Large intestine (tissue), 3 donors: ENCODE measurements at regions not wholly inside any gene's neighbourhood (a gene's known extent, or its start where the extent isn't known, plus 50 kb on each side); places are given as distances from the start of the nearest gene placed in this dataset.

ENCODE experiments used
- DNase-seq, 2 donors: peaks; one replicate each; pipeline versions ENCODE4 v3.0.0 to v3.0.0-alpha.2; 2013
- H3K27ac ChIP-seq: one replicate; pipeline ENCODE4 v1.5.1; 2013; ENCODE audit warnings: low read length
- H3K27me3 ChIP-seq: 2 replicates; pipeline ENCODE4 v1.6.1; 2013; ENCODE audit warnings: low read length; ENCODE audit not compliant: control insufficient read depth, insufficient read depth
- H3K36me3 ChIP-seq: 2 replicates; pipeline ENCODE4 v1.6.1; 2013; ENCODE audit warnings: low read length; ENCODE audit not compliant: control insufficient read depth, insufficient read depth
- H3K4me1 ChIP-seq: one replicate; pipeline ENCODE4 v1.6.1; 2013; ENCODE audit warnings: low read length; ENCODE audit not compliant: control insufficient read depth, insufficient read depth
- H3K4me3 ChIP-seq: one replicate; pipeline ENCODE4 v1.5.1; 2013; ENCODE audit warnings: low read length
- H3K9me3 ChIP-seq: one replicate; pipeline ENCODE4 v1.6.1; 2013; ENCODE audit warnings: mild to moderate bottlenecking, low read depth, low read length, moderate library complexity; ENCODE audit not compliant: control insufficient read depth
- WGBS: methylation state at CpG from one replicate; pipeline ENCODE4 v1.1.5; 2013; ENCODE audit warnings: low lambda C conversion rate; ENCODE audit not compliant: insufficient coverage; 5-methylcytosine and 5-hydroxymethylcytosine counted together

DNA sequence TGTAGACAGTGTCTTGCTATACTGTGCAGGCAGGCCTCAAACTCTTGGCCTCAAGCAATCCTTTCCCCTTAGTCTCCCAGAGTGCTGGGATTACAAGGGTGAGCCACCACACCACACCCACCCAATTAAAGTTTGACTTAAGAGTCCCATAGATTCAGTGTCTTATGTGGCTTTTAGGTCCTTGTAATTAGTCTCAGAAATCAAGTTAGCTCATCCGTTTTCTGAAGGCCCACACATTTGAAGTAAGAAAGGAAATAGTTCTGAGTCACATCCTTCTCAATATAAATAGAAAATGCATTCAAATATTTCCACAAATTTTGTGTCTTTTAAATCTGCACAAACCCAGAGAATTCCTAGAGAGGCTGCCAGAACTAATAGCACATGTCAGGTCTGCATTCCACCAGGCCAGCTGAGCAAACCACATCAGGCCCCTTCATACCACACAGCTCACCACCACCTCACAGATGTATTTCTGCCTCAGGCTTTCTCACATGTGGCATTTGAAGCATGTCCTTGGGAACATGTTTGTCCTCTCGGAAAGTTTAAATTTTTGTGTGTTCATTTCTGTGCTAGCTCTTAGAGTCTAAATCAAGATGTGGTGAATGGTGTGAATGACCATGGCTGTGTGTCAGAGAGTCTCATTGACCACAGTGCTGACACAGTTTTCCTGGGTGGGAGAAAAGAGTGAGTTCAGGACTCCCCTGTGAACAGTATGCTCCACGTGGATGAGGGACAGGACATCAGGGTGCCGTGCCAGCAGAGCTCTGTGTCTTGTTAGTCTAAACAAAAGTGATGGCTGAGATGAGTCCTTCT lies 148.4 kb upstream of the USP9Y start:
- no peak overlapping the region for H3K4me3 ChIP-seq
- no peaks in the 10 kb centered on the region for H3K27me3 ChIP-seq
- no peaks in the 10 kb centered on the region for H3K36me3 ChIP-seq
- no peaks in the 10 kb centered on the region for H3K4me1 ChIP-seq
- no CpG with 5 or more reads among the region's 4 CpGs for WGBS
- H3K27ac ChIP-seq = no peak overlapping the region
- no peak for DNase-seq
- no peaks in the 10 kb centered on the region for H3K9me3 ChIP-seq

DNA sequence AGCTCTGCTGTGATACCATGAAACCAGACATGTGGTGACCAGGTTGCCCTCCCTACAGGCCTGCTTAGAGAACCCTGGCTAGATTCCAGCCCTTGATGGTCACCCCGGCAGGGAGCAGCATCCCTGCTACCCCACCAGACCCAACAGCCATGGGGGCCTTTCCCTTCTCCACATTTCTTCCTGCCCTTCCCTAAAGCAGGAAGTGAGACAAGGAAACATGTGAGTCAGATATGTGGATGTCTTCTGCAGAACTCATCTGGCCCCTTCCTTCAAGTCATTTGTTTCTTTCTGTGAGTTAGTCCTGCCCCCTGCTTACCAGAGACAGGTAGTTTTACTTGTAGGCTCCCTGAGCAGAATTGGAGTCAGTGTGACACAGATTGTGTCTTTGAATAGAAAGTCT lies 147.1 kb upstream of the USP9Y start:
- Histone ChIP-seq H3K4me1 (no peaks in the 10 kb centered on the region), H3K27me3 (no peaks in the 10 kb centered on the region), H3K4me3 (no peak overlapping the region), H3K9me3 (no peaks in the 10 kb centered on the region), H3K27ac (no peak overlapping the region), H3K36me3 (no peaks in the 10 kb centered on the region)
- no CpG with 5 or more reads among the region's 1 CpG for WGBS
- DNase-seq = peak in 1 of 2 donors; percentile 11

DNA sequence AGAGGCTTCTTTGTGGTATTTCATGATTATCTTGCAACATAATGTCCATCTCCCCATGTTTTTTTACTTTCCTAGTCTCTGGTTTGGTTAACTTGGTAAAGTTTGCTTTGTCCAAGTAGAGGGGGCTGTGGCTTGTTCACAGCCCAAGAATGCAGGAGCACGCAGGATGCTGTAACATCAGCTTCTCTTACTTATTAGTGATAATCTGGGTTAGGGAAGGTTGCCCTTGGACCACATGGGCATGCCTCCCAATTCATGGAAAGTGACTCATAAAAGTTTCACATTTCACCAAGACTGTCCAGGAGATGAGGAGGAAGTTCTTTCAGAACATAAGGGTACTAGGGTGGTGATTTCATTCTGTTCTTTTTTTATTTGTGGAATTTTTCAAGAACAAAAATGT lies 146.0 kb upstream of the USP9Y start:
- Histone ChIP-seq H3K27me3 (no peaks in the 10 kb centered on the region), H3K9me3 (no peaks in the 10 kb centered on the region), H3K4me1 (no peaks in the 10 kb centered on the region), H3K4me3 (no peak overlapping the region), H3K27ac (no peak overlapping the region), H3K36me3 (no peaks in the 10 kb centered on the region)
- WGBS = no CpG with 5 or more reads among the region's 1 CpG
- no peak for DNase-seq

DNA sequence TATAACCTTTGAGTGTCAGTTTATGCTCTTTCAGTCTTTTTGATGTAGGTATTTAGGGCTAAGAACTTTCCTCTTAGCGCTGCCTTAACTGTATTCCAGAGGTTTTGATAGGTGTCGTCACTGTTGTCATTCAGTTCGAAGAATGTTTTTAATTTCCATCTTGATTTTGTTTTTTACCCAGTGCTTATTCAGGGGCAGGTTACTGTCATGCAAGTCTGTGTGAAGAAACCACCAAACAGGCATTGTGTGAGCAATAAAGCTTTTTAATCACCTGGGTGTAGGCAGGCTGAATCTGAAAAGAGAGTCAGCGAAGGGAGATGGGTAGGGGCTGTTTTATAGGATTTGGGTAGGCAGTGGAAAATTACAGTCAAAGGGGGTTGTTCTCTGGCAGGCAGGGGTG lies 142.0 kb upstream of the USP9Y start:
- Histone ChIP-seq H3K27me3 (no peaks in the 10 kb centered on the region), H3K36me3 (no peaks in the 10 kb centered on the region), H3K4me1 (no peaks in the 10 kb centered on the region), H3K9me3 (no peaks in the 10 kb centered on the region), H3K27ac (no peak overlapping the region), H3K4me3 (no peak overlapping the region)
- DNase-seq = no peak
- WGBS = no CpG with 5 or more reads among the region's 4 CpGs

DNA sequence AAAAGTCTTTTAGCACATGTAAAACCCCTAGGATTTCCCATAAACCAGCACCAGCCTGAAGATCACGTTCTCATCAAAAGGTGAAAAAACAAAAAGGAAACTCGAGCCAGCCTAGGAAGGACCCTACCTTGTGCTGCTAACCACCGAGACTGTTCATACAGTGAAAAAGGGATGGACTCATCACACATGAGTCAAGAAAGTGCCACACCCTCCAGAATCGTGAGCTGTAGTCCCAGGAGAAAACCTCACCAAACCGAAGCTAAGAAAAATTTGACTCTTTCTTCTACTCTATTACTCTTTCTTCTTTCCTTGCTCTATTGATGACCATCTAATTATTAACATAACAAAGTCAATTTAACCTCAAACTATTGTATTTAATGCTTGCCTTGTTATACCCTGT lies 124.8 kb upstream of the USP9Y start:
- no peaks in the 10 kb centered on the region for H3K4me1 ChIP-seq
- no peaks in the 10 kb centered on the region for H3K27me3 ChIP-seq
- H3K4me3 ChIP-seq = no peak overlapping the region
- no peaks in the 10 kb centered on the region for H3K9me3 ChIP-seq
- no peaks in the 10 kb centered on the region for H3K36me3 ChIP-seq
- 100% methylated on average over 1 of the region's 5 CpGs for WGBS
- H3K27ac ChIP-seq = no peak overlapping the region
- no peak for DNase-seq

DNA sequence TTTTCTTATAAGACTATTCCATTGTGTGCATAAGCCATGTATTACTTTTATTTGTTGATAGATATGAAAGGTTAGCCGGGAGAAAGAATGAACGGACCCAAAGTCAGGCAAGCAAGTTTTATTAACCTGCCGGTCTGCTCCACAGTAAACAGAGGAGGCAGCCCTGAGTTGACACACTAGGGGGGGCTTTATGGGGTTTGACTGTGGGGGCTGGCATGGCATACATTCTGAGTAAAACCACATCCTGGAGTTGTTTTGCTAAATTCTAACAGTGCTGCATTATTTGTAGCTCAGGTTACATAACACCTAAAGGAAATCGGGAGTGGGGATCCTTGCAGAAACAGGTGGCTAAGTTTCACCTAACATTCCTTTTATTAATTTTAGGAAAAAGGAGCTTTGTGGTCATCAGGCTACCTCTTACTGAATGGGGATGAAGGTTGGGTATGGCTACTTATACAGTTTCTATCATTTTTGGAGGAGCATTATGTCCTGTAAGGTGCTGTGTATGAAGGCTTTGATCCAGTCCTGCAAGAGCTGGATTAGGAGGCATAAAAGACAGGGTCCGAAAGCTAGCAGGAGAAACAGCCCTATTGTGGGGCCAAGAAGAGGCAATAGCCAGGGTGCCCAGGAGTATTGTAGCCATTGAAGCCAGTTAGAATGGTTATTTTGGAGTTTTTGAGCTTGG lies 107.4 kb upstream of the USP9Y start:
- Histone ChIP-seq H3K4me3 (no peak overlapping the region), H3K27me3 (no peaks in the 10 kb centered on the region), H3K9me3 (no peaks in the 10 kb centered on the region), H3K4me1 (no peaks in the 10 kb centered on the region), H3K27ac (no peak overlapping the region), H3K36me3 (no peaks in the 10 kb centered on the region)
- no CpG with 5 or more reads among the region's 5 CpGs for WGBS
- DNase-seq = no peak

DNA sequence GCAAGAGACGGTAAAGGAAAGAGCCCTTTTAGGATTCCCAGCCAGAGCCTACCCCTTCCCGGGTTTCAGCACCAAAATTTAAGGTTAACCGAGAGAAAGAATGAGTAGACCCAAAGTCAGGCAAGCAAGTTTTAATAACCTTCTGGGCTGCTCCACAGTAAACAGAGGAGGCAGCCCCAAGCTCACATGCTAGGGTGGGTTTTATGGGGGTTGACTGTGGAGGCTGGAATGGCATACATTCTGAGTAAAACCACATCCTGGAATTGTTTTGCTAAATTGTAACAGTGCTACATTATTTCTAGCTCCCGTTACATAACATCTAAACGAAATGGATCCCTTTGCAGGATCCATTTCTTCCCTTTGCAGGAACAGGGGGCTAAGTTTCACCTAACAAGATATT lies 102.2 kb upstream of the USP9Y start:
- no peaks in the 10 kb centered on the region for H3K4me1 ChIP-seq
- no CpG with 5 or more reads among the region's 5 CpGs for WGBS
- no peak overlapping the region for H3K27ac ChIP-seq
- no peaks in the 10 kb centered on the region for H3K9me3 ChIP-seq
- H3K4me3 ChIP-seq = no peak overlapping the region
- no peaks in the 10 kb centered on the region for H3K27me3 ChIP-seq
- H3K36me3 ChIP-seq = no peaks in the 10 kb centered on the region
- DNase-seq = no peak

DNA sequence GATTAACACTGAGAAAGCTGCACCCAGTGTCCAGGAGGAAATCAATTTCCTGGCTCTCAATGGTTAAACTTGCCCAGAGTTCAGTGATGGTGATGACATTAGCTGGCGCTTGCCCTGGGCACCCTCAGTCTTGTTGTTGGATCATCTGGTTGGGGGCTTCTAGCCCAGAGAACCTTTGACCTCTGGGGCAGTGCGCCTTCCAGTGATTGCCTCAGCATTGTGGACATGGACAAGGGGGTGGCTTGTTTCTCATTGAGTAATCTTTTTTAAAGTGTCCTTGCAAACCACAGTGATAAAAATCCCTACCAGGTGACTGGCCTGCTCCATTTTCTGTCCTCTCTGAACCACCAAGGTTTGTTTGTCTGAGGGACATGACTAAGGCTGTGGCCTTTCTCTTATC lies 95.6 kb upstream of the USP9Y start:
- DNase-seq = no peak
- H3K36me3 ChIP-seq = no peaks in the 10 kb centered on the region
- WGBS = no CpG with 5 or more reads among the region's 2 CpGs
- no peaks in the 10 kb centered on the region for H3K27me3 ChIP-seq
- no peaks in the 10 kb centered on the region for H3K4me1 ChIP-seq
- no peak overlapping the region for H3K4me3 ChIP-seq
- no peak overlapping the region for H3K27ac ChIP-seq
- H3K9me3 ChIP-seq = no peaks in the 10 kb centered on the region

DNA sequence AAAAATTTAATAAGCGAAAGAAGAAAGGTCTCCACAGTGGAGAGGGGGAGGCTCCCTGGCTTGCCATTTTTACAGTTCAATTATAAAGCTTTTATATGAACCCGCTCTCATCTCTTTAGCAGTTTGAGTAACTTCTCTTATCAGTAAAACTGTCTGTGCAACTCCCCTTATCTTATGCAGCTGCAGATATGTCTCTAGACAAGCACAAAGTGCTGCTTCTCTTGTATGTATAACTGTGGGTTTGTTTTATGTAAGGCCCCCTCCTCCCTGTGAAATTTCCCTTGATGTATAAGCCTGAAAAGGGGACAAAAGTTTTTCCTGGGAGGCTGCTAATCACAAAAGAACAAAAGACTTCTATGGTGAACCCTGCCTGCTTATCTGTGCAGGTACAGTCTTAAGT lies 90.2 kb upstream of the USP9Y start:
- no peak overlapping the region for H3K27ac ChIP-seq
- H3K9me3 ChIP-seq = no peaks in the 10 kb centered on the region
- H3K4me1 ChIP-seq = no peaks in the 10 kb centered on the region
- peak in 1 of 2 donors; percentile 9 for DNase-seq
- no CpG with 5 or more reads among the region's 2 CpGs for WGBS
- H3K36me3 ChIP-seq = no peaks in the 10 kb centered on the region
- no peak overlapping the region for H3K4me3 ChIP-seq
- H3K27me3 ChIP-seq = no peaks in the 10 kb centered on the region

DNA sequence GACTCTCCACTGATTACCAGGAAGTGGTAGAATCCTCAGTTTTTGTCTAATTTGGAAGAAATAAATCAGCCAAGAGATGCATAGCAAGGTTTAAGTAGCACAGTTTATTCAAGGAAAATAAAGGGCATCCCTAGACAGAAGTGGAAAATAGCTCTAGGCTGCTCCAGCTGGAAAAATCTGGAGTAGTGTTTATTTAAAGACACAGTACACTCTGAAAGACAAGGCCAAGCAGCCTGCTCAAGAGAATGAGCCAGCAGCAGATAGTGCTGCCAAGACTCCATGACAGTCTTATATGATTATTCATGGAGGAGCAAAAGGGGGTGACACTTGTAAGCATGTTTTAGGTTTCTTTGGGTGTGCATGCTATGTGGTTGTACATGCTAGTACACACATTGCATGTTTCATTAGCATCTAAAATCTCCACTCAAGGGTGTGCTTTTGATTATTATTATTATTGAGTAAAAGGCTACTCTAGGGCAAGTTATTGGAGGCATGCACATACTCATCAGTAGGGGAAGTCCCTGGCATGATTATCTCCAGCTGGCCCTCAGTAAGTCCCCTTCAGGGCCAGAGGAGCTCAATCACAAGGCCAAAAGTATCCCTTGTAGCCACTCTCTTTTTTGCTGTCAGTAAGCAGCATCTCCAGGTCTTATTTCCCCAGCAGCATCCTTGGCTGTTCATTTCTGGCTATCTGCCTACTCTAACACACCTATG lies 85.1 kb upstream of the USP9Y start:
- DNase-seq = peak in 1 of 2 donors; percentile 1
- Histone ChIP-seq H3K9me3 (no peaks in the 10 kb centered on the region), H3K4me3 (no peak overlapping the region), H3K27ac (no peak overlapping the region), H3K4me1 (no peaks in the 10 kb centered on the region), H3K36me3 (no peaks in the 10 kb centered on the region), H3K27me3 (no peaks in the 10 kb centered on the region)
